NOMO-1 treated with DMSO at 0.1 percent for 48 hours (cell line): ENCODE measurements at regions not wholly inside any gene's neighbourhood (a gene's known extent, or its start where the extent isn't known, plus 50 kb on each side); places are given as distances from the start of the nearest gene placed in this dataset.
"Not testable (repeated sequence)": the region's sequence is repeated elsewhere in the genome, so short reads cannot be mapped to it uniquely, and the experiment has no call there.

Experiments
- DNase-seq: peaks from one replicate; lab custom pipeline; 2025; ENCODE audit not compliant: unreplicated experiment; lab: John Stamatoyannopoulos, UW

- DNase-seq: no peak
These were observed 598.4 kb downstream of the CHSY3 start for GRCh38 chr5:130502702-130503101.

GRCh38 chr5:130501151-130501865, 597.0 kb downstream of the CHSY3 start:
- peak; percentile 70 for DNase-seq

DNA sequence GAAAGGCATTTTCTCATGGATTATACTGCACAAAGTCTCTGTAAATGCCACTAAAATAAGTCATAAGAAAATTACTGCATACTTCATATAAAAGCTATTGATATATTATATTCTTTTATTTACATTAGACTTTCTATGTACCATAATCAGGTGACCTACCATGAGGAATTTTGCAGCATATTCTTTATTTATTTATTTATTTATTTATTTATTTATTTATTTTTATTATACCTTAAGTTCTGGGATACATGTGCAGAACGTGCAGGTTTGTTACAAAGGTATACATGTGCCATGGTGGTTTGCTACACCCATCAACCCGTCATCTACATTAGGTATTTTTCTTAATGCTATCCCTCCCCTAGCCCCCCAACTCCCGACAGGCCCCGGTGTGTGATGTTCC, 596.2 kb downstream of the CHSY3 start:
- not testable (repeated sequence) for DNase-seq

GRCh38 chr5:130496215-130496614, 592.0 kb downstream of the CHSY3 start:
- no peak for DNase-seq

DNA sequence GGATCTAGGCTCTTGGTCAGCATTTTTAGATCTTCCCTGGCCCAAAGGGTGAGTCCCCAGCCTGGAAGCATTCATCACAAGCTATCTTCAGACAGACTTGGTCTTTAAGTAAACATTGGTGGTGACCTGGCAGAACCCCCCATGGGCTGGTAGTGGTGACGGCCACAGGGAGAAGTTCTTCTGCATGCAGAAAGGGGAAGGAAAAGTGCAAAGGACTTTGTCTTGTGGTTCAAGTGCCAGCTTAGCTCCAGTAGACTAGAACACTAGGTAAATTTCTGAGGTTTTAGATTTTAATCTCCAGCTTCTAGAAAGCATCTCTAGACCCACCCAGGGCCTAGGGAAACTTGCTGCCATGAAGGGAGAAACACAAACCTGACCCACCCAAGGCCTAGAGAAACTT, 584.0 kb downstream of the CHSY3 start:
- DNase-seq: peak; percentile 75

DNA sequence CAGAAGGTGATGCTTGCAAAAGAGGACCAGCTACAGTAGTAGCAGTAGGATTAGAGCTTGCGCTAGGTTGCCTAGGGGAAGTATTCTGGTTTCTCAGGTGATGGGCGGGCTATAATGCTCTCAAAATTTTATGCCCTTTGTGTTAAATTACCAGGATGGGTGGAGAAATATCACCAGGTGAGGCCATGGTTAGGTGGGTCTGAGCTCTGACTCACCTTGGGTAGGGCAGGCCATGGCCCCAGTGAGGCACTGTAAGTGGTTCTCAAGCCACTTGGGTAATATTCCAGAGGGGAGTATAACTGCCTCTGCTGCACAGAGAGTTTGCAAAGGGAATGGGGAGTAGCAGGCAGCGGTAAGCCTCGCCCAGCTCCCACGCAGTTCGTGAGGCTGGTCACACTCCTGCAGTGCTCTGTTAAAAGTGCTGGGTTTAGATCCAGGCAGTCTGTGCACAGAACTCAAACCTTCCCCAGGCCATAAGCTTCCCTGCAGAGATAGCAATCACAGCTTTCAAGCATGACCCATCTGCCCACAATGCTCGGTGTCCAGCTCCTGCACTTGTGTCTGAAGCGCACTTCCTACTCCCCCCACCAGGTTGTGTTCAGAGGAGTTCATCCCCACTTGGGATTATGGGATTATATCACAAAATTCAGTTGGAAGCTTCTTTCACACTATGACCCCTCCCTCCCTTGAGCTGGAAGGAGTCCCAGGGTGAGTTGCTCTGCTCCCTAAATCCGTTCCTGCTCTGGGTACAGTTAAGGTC, 575.0 kb downstream of the CHSY3 start:
- no peak for DNase-seq

GRCh38 chr5:130476325-130476724, 572.1 kb downstream of the CHSY3 start:
- DNase-seq: no peak

- no peak for DNase-seq
These were observed 558.3 kb downstream of the CHSY3 start for GRCh38 chr5:130462516-130462915.

DNA sequence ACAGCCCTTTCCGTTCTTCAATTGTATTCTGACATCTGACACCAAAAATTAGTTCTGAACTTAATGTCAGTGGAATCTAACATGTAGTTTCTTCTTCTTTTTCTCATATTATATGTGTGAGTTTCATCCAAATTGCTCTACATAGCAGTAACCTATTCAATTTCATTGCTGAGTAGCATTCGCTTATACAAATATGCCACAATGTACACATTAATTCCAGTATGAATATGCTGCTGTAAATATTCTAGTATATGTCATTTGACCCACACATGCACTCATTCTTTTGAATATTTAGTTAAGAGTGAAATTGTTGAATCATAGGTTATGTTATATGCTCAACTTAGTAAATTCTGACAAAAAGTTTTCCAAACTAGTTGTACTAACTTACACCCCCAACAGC, 550.9 kb downstream of the CHSY3 start:
- no peak for DNase-seq

DNA sequence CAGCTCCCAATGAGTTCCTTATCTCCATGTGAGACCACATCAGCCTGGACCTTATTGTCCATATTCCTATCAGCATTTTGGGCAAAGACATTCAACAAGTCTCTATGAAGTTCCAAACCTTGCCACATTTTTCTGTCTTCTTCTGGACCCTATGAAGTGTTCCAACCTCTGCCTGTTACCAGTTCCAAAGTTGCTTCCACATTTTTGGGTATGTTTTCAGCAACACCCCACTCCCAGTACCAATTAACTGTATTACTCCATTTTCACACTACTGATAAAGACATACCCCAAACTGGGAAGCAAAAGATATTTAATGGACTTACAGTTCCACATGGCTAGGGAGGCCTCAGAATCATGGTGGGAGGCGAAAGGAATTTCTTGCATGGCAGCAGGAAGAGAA, 548.5 kb downstream of the CHSY3 start:
- no peak for DNase-seq

GRCh38 chr5:130436430-130436829, 532.2 kb downstream of the CHSY3 start:
- no peak for DNase-seq

DNA sequence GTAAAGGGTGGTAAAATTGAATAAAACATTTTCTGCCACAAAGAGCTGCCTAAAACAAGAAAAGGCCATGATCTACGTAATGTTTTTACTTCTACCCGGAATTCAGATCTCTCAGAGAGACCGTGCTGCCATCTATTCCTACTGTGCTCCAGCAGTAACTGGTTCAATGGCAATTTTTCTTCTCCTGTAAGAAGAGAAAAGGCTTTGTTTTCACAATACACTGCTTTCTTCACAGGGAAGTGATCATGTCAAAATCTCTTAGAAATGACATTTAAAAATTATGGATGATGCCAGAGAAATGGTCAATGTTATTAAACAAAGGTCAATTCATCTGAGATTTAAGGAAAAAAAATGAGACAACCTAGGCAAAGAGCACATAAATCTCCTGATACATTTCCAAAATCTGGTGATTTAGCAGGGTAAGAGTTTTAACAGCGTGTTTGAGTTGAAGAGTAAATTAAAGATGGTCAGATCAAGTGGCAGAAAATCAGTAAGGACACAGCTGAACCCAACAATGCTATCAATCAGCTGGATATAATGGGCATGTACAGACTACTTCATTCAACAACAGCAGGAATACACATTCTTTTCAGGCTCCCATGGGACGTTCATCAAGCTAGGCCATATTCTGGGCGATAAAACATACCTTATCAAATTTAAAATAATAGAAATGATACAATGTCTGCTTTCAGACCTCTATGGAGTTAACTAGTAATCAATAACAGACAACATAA, 523.1 kb downstream of the CHSY3 start:
- no peak for DNase-seq

GRCh38 chr5:130425424-130425823, 521.2 kb downstream of the CHSY3 start:
- peak; percentile 37 for DNase-seq

- DNase-seq: no peak
These were observed 520.1 kb downstream of the CHSY3 start for GRCh38 chr5:130424341-130424740.

DNA sequence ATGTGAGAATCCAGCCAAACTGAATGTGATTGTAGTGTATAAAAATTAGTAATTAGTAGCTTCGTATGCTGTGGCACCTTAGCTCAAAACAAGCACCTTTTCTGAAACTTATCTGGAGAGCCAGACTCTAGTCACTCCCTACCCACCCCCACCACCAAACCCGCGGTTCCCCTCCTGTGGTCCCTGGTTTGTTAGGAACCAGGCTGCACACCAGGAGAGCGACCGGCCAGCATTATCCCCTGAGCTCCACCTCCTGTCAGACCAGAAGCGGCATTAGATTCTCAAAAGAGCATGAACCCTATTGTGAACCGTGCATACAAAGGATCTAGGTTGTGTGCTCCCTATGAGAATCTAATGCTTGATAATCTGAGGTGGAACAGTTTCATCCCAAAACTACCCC, 498.6 kb downstream of the CHSY3 start:
- DNase-seq: no peak

GRCh38 chr5:130400091-130400490, 495.8 kb downstream of the CHSY3 start:
- no peak for DNase-seq

DNA sequence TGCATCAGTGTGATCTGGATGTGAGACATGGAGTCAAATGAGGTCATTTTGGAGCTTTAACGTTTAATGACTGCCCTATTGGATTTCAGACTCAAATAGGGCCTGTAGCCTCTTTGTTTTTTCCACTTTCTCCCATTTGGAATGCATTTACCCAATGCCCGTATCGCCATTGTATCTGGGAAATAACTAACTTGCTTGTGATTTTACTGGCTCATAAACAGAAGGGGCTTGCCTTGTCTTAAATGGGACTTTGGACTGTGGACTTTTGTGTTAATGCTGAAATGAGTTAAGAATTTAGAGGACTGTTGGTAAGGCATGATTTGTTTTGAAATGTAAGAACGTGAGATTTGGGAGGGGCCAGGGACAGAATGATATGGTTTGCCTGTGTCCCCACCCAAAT, 494.6 kb downstream of the CHSY3 start:
- DNase-seq: no peak

DNA sequence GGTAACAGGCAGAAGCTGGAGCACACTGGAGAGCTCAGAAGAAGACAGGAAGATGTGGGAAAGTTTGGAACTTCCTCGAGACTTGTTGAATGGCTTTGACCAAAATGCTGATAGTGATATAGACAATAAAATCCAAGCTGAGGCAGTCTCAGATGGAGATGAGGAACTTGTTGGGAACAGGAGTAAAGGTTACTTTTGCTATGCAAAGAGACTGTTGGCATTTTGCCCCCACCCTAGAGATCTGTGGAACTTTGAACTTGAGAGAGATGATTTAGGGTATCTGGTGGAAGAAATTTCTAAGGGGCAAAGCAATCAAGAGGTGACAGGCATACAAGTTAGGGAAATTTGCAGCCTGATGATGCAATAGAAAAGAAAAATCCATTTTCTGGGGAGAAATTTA, 493.5 kb downstream of the CHSY3 start:
- not testable (repeated sequence) for DNase-seq

GRCh38 chr5:130397132-130397531, 492.9 kb downstream of the CHSY3 start:
- no peak for DNase-seq

DNA sequence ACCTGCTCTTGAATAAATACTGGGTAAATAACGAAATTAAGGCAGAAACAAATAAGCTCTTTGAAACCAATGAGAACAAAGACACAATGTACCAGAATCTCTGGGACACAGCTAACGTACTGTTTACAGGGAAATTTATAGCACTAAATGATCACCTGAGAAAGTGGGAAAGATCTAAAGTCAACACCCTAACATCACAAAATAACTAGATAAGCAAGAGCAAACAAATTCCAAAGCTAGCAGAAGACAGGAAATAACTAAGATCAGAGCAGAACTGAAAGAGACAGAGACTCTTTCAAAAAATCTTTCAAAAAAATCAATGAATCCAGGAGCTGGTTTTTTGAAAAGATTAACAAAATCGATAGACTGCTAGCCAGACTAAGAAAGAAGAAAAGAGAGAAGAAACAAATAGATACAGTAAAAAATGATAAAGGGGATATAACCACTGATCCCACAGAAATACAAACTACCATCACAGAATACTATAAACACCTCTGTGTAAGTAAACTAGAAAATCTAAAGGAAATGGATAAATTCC, 487.5 kb downstream of the CHSY3 start:
- not testable (repeated sequence) for DNase-seq

- no peak for DNase-seq
These were observed 481.9 kb downstream of the CHSY3 start for GRCh38 chr5:130386155-130386554.

DNA sequence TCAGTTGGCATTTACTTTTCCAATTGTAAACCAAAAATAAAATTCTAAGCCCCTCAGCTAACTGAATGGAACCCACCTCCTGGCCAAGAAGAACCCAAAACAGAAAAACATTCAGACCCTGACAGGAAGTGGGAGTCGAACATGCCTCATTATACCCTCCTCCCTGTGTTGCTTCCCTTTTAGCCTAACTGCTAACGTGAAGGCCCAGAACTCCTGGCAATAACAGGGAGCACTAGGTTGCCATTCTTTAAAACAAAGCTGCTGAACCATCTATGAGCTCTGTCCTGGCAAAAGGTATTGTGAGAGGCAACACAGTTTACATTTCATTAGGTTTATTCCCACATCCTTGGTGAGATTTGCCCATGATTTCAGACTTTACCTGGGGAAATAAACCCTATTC, 481.4 kb downstream of the CHSY3 start:
- no peak for DNase-seq
